Muscle of arm (tissue), 1 donor: ENCODE measurements at regions not wholly inside any gene's neighbourhood (a gene's known extent, or its start where the extent isn't known, plus 50 kb on each side); places are given as distances from the start of the nearest gene placed in this dataset.
"Not testable (repeated sequence)": the region's sequence is repeated elsewhere in the genome, so short reads cannot be mapped to it uniquely, and the experiment has no call there.

Source experiments
- DNase-seq: peaks from one replicate; pipeline ENCODE4 v3.0.0-alpha.2; 2013

DNA sequence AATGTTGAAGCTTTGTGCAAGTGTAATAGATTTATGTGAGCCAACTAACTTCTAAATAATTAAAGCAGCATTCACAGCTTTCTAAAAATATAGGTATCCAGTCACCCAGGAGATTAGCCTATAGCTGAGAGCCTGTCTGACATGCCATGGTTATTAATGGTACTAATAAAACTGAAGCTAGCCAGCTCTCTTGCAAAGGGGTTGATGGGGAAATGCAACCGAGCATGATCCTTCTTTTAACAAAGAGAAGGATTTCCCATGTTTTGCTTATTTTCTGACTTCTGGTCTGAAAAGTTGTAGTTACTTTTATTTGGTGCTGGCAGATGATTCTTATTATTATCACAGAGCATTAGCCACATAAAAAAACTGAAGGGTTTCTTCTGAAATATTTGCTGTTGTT lies 488.7 kb upstream of the CYLC2 start:
- no peak for DNase-seq

DNA sequence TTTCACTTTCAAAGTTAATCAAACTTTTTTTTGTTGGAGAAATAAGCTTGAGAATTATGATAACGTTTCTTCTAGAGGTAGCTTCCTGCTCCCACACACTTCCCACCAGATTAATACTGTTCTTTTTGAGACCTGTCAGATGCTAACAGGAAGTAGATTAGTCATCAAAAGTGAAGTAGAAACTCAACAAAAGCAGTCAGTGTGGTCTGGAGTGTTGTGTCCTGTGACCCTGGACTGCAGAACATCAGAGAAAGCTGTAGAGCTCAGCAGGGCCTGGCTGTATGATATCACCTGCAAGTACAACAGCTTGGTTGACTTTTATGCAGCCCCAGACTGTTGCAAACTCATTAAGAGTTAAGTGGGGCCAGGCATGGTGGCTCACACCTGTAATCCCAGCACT lies 495.7 kb upstream of the CYLC2 start:
- DNase-seq, result no peak

DNA sequence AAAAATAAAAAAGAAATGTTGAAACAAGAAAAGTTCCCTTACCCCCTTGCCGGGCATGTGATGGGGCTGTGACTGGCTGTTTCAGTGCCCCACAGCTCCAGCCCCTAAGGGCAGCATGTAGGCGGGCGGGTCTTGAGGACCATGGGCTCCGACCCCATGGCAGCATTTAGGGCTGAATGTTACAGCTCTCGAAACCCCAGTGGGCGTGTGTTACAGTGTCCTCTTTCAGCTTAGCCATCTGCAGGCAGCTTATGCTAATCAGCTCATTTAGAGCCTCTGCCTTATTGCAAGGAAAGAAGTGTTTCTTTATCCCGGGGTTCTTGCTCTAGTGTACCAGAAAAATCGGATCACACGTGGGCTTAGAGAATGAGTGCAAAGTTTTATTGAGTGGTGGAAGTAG lies 497.4 kb upstream of the CYLC2 start:
- DNase-seq, result no peak

DNA sequence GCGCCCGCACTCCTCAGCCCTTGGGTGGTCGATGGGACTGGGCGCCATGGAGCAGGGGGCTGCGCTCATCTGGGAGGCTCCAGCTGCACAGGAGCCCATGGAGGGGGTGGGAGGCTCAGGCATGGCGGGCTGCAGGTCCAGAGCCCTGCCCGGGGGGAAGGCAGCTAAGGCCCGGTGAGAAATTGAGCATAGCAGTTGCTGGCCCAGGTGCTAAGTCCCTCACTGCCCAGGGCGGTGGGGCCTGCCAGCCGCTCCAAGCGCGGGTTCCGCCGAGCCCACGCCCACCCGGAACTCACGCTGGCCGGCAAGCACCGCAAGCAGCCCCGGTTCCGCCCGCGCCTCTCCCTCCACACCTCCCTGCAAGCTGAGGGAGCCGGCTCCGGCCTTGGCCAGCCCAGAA lies 508.2 kb upstream of the CYLC2 start:
- not testable (repeated sequence) for DNase-seq

DNA sequence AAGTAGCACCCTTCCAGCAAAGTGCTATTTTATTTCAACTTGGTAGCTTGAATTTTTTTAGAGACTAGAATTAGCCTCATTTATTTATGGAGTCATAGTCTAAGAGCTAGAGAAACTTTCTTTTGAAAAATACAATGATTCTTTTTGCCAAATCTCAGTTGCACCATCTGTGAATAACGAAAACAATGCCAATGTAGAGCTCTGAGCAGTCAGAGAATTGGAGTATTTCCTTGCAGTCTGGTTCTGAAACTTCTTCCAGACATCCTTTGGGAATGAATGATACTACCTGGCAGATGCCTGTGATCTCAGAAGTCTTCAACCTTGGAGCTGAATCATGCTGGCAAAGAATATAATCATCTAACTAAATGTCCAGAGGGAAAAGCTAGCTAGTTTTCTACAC lies 511.5 kb upstream of the CYLC2 start:
- DNase-seq, result no peak

DNA sequence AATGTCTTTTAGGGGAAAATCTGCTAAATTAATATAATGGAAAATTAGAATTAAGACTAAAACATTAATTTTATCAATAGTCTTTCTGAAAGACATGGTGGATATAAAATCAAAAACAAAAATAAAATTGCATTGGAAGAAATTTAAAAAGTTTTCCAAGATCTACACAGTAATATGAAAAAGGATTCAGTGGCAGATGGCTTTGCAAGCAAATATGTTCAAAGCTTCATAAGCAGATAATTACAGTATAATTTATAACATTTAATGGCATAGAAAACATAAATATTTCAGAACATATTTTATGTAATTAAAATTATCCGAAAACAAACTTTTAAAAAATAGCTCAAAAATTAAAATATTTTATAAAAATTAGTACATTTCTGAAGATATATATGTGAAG lies 512.4 kb upstream of the CYLC2 start:
- no peak for DNase-seq

DNA sequence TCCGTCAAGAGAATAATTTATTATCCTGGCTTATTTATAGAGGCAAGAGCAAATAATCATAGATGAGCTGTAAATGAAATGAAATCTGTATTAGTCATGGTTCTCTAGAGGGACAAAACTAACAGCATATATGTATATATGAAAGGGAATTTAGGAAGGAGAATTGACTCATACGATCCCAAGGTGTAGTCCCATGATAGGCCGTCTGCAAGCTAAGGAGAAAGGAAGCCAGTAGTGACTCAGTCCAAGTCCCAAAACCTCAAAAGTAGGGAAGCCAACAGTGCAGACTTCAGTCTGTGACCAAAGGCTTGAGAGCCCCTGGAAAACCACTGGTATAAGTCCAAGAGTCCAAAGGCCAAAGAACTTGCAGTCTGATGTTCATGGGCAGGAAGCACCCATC lies 515.9 kb upstream of the CYLC2 start:
- DNase-seq, result no peak

DNA sequence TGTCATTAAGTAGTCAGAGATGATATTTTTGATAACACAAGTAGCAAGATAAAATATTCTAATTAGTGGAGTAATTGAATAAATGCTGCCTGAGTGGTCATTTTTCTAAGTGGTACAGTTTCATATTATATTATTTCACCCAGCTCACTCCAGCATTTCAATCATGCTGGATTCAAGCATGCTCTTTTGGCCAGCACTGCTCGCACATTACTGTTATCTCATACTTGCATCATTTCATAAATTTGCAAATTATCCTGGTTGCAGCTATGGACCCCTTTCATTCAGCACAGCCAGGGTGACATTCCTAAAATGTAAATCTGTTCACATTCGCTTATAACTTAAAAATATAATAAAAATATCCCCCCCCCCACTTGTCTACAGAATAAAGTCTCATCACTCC lies 520.8 kb upstream of the CYLC2 start:
- DNase-seq, result no peak

DNA sequence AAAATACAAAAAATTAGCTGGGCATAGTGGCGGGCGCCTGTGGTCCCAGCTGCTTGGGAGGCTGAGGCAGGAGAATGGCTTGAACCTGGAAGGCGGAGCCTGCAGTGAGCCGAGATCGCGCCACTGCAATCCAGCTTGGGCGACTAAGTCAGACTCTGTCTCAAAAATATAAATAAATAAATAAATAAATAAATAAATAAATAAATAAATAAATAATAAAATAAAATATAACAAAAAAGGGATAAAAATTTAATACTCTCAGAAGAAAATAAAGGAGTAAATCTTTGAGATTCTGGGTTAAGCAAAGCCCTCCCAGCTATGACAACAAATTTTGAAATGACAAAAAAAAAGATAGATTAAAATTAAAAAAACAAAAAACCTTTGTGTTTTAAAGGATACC lies 525.7 kb upstream of the CYLC2 start:
- not testable (repeated sequence) for DNase-seq

DNA sequence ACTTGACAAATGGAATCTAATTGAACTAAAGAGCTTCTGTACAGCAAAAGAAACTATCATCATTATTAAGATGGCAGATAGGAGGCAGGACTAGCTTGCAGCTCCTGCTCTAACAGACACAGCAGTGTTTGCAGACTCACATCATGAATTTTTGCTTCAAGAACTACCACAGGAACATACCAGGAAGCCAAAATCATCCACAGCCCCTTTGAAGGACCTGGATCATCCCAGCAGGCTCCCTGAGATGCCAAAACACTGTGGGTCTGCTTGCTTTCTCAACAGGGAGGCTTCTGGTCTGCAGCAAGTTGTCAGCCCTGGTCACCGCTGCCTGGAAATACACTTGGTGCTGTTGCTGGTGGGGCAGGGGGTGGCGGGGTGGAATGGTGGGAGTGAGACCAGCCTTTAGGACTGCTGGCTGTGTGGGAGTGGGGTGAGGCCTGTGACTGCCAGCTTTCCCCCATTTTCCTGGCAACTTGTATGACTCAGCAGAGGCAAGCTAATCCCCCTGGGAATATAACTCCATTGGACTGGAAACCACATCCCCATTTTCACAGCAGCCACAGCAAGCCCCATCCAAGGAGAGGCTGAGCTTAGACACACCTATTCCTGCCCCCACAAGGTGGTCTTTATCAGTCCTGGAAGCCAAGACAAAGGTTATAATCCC lies 533.8 kb upstream of the CYLC2 start:
- DNase-seq, result no peak

DNA sequence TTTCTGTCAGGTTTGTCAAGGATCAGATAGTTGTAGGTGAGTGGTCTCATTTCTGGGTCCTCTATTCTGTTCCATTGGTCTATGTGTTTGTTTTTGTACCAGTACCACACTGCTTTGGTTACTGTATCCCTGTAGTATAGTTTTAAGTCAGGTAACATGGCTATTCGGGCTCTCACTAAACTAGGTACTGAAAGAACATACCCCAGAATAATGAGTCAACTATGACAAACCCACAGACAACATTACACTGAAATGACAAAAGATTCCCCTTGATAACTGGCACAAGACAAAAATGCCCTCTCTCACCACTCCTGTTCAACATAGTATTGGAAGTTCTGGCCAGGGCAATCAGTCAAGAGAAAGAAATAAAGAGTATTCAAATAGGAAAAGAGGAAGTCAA lies 535.3 kb upstream of the CYLC2 start:
- no peak for DNase-seq

DNA sequence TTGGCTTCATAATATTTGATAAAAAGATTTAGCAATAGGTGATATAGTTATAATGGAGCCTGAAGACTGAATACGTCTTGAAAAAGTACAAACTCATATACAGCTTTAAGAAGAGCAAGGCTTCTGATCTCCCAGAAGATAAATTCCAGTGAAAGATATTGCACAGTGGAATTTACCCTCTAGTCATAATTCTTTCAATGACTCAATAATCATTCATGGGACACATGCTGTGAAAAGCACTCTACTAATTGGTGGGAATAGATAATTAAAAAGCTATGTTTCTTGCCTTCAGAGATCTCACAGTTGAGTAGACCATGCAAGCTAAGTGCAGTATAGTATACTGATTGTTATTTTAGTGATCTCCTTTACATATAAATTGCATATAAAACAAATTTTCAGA lies 538.6 kb upstream of the CYLC2 start:
- DNase-seq, result no peak

DNA sequence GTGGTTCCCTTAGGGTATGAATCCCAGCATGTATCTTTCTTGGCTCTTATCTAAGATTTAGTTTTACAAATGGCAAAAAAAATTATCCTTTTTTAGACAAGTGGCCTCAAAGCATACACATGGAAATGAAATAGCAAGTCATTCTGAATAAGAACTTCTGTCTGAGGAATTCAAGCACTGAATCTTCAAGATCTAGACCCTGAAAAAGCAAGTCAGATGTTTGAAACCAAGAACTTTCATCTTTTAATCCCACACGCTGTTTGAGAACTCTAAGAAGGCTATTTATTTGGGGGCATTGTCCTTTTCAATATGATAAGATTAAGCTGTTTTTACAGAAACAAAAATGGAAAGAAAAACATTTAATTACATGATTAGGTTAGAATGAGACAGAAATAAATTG lies 549.2 kb upstream of the CYLC2 start:
- no peak for DNase-seq

DNA sequence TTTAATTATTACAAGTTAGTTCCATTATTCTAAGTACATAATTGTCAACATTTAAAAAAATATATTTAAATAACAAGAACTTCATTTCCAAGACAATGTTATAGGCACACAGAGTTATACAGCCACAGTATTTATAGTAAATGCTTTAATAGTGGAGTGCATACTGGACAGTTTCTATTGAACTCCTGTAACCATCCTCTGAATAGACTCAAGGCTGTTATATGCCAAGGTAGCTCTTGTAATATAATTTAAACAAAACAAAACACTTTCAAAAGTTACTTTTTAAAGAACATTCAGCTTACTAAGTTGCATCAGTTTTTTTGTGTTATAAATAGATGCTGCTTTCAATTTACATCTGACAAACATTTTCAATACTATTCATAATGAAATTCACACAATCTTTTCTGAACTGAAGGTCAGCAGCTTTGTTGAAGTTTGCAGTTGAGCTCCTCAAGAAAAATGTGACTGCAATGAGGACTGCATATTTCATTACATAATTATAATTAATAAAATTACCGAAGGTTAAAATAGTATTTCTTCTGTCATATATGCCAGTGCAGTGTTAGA lies 549.9 kb upstream of the CYLC2 start:
- DNase-seq, result no peak

DNA sequence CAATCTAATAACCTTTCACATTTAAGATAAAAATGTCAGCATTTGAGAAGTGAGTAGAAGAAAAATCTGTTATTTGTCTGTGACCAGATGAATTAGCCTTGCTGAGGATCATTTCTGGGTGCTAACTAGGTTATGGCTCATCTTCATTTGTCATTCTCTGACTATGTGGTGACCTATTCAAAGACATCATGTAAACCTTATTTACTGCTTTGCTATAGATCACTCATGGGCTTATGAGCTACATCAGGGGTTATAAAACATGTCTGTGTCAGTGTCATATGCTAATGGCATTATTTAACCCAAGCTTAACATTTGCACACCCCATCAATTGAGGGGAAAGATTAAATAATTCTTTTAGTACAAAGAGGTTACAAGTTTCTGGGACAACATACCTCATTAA lies 555.5 kb upstream of the CYLC2 start:
- DNase-seq, result no peak

DNA sequence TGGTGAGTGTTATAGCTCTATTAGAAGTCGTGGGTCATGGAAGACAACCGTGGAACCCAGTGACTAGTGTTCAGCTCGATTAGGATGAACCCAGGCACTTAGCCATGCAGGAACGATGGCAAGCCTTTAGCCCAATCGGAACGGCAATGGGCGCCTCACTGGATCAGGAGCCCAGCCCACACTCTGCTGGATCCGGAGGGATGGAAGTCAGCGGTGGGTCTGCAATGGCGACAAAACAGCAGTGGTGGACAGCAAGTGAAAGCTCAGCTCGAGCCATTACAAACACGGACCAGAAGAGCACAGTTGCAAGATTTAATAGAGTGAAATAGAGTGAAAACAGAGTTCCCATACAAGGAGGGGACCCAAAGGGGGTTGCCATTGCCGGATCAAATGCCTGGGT lies 558.5 kb upstream of the CYLC2 start:
- not testable (repeated sequence) for DNase-seq

DNA sequence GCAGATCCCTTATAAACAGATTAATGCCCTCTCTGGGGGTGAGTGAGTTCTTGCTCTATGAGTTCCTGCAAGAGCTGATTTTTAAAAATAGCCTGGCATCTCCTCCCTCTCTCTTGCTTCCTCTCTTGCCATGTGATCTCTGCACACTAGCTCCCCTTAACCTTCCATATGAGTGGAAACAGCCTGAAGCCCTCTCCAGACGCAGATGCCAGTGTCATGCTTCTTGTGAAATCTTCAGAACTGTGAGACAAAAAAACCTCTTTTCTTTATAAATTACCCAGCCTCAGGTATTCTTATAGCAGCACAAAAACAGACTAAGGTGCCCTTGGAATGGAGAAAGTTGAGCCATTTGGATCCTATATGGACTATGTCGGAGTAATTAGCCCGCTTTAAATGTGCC lies 559.7 kb upstream of the CYLC2 start:
- no peak for DNase-seq

DNA sequence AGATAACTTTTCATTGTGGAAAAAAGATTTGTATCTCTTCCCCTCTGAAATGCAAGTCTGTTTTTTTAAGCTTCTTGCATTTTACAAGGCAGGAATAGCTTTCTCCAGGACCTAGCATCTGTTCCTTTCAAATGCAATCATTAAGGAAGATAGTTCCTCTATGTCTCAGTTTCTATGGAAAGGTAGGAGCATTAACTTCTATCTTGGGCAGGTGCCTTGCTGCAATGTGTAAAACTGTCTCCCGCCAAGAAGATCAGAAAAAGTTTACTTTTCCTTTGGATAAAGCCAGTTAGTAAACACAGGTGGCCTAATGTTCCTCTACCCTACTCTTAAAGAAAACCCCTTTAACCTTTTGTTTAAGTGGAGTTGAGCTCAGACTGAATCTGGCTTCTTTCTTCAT lies 560.6 kb upstream of the CYLC2 start:
- no peak for DNase-seq

DNA sequence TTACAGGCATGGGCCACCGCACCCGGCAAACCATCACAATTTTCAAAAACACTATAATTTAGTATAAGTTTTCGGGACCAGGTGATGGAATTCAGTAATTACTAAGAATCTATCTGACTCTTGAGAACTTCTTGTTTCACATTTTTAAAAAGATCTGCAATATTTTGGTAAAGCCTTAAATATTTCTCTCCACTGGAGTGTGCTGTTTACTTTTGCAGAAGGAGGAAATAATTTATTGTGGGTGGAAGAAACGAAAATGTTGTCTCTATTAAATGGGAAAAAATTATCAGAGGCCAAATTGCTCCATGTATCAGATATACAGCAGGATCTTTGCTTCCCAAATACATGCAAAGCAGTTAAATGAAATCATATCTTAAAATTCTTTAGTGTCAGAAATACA lies 566.8 kb upstream of the CYLC2 start:
- DNase-seq, result no peak

DNA sequence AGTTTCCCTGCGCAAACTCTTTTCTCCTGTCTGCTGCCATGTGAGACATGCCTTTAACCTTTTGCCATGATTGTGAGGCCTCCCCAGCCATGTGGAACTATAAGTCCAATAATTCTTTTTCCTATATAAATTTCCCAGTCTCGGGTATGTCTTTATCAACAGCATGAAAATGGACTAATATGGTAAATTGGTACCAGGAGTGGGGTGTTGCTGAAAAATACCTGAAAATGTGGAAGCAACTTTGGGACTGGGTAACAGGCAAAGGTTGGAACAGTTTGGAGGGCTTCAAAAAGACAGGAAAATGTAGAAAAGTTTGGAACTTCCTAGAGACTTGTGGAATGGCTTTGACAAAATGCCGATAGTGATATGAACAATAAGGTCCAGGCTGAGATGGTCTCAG lies 578.9 kb upstream of the CYLC2 start:
- not testable (repeated sequence) for DNase-seq

DNA sequence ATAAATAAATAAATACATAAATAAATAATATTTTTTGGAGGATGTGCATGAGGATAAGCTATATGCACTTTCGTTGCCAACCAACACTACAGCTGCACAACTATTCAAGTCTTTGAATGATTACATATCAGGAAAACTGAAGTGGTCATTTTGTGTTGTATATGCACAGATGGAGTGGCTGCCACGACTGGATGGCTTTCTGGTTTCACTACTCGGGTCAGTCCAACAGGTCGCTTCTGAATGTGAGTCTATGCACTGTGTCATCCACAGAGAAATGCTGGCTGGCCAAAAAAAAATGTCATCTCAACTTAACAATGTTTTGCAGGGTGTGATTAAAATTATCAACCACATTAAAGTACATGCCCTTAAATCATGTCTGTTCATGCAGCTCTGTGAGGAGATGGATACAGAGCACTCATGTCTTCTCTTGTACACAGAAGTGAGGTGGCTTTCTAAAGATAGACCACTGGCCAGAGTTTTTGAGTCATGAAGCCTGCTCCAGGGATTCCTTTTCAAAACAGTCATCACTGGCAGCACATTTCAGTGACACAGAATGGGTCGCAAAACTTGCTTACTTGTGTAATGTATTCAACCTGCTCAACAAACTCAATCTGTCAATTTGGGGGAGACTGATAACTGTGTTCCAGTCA lies 589.8 kb upstream of the CYLC2 start:
- DNase-seq, result no peak

DNA sequence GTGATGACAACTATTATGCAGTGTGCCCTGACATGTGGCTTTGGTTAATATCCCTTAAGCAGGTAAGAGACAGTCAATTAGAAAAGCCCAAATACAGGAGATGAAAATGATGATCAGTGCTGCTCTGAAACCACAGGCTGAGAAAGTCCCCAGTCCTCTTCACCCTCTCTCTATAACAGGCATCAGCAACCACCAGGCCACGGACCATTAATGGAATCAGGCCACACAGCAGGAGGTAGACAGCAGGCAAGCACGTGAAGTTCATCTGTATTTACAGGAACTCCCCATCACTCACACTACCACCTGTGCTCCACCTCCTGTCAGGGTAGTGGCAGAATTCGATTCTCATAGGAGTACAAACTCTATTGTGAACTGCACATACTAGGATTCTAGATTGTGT lies 591.6 kb upstream of the CYLC2 start:
- no peak for DNase-seq

DNA sequence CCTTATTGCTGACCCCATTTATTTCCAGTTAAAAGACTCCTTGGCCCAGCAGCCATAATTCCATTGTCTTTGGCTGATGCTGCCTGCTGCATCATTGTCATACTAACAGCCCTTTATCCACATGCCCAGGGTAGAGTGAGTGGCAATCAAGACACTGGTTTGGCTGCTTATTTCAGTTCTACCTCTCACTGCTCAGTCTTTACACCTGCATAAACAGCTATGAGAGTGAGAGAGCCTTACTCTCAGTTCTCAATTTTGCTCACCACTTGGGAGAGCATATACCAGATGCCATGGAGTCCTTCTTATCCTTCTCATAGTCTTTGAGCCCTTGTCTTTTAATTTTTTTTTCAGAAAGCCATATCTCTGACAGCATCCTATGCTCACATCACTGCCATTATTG lies 596.9 kb upstream of the CYLC2 start:
- no peak for DNase-seq

DNA sequence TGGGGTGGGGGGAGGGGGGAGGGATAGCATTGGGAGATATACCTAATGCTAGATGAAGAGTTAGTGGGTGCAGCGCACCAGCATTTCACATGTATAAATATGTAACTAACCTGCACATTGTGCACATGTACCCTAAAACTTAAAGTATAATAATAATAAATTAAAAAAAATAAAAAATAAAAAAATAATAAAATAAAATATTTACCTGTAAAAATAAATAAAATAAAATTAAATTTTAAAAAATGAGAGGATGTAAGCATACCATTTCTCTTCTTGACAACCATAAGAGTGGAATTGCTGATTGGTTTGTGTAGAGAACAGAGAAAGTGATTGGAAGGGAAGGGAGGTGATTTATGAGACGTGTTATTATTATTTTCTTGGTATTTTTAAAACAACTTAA lies 609.5 kb upstream of the CYLC2 start:
- not testable (repeated sequence) for DNase-seq
